HuH-7.5 (cell line): ENCODE measurements at regions not wholly inside any gene's neighbourhood (a gene's known extent, or its start where the extent isn't known, plus 50 kb on each side); places are given as distances from the start of the nearest gene placed in this dataset.
A peak's percentile ranks its signal among the peaks of the same experiment; 100 is the strongest.

Experiments
- DNase-seq: peaks from one replicate; pipeline ENCODE4 v3.0.0; 2011; ENCODE audit warnings: low spot score

- DNase-seq: no peak
Measured at GRCh38 chr5:149441986-149442385, 62.9 kb upstream of the IL17B start.

- no peak for DNase-seq
Measured at GRCh38 chr5:149441194-149441753, 62.2 kb upstream of the IL17B start.

GRCh38 chr5:149439899-149440542 lies 60.9 kb upstream of the IL17B start:
- DNase-seq: peak; percentile 51

- DNase-seq: no peak
Measured at GRCh38 chr5:149438711-149439132, 59.6 kb upstream of the IL17B start.

- no peak for DNase-seq
Measured at GRCh38 chr5:149438281-149438680, 59.2 kb upstream of the IL17B start.

- DNase-seq: no peak
Measured at GRCh38 chr5:149437391-149438040, 58.4 kb upstream of the IL17B start.

GRCh38 chr5:149435660-149436059 lies 56.6 kb upstream of the IL17B start:
- no peak for DNase-seq

- no peak for DNase-seq
Measured at GRCh38 chr5:149435015-149435376, 55.9 kb upstream of the IL17B start.

GRCh38 chr5:149434162-149435014 lies 55.3 kb upstream of the IL17B start:
- DNase-seq: peak; percentile 65

- DNase-seq: no peak
Measured at GRCh38 chr5:149433524-149434131, 54.5 kb upstream of the IL17B start.

GRCh38 chr5:149432911-149433401 lies 53.9 kb upstream of the IL17B start:
- no peak for DNase-seq

- no peak for DNase-seq
Measured at GRCh38 chr5:149432376-149432775, 53.3 kb upstream of the IL17B start.

- no peak for DNase-seq
Measured at GRCh38 chr5:149429839-149430721, 51.0 kb upstream of the IL17B start.
